Peyer's patch (tissue), 4 donors: ENCODE measurements at regions not wholly inside any gene's neighbourhood (a gene's known extent, or its start where the extent isn't known, plus 50 kb on each side); places are given as distances from the start of the nearest gene placed in this dataset.

ENCODE experiments used
- POLR2A ChIP-seq, 2 donors: fragments of 450-650 bp; IDR thresholded peaks; one replicate each; pipeline ENCODE4 v1.5.1; 2017; ENCODE audit warnings: antibody characterized with exemption in 2 of 2, mild to moderate bottlenecking in 2 of 2, moderate library complexity in 2 of 2
- TF ChIP-seq, protein P1 (sequence below), 6 experiments: fragments of 450-650 bp in 4 of 6; fragments of 200-600 bp in 2 of 6; sonication (generic) in 1 of 6; IDR thresholded peaks; one replicate each; pipeline ENCODE4 v1.5.1; 2017 to 2019; ENCODE audit warnings: antibody characterized with exemption in 6 of 6, mild to moderate bottlenecking in 3 of 6, moderate library complexity in 1 of 6

GRCh38 chr22:48015701-48016100 is 1253.3 kb downstream of the TBC1D22A start:
- TF ChIP-seq, protein P1, sequence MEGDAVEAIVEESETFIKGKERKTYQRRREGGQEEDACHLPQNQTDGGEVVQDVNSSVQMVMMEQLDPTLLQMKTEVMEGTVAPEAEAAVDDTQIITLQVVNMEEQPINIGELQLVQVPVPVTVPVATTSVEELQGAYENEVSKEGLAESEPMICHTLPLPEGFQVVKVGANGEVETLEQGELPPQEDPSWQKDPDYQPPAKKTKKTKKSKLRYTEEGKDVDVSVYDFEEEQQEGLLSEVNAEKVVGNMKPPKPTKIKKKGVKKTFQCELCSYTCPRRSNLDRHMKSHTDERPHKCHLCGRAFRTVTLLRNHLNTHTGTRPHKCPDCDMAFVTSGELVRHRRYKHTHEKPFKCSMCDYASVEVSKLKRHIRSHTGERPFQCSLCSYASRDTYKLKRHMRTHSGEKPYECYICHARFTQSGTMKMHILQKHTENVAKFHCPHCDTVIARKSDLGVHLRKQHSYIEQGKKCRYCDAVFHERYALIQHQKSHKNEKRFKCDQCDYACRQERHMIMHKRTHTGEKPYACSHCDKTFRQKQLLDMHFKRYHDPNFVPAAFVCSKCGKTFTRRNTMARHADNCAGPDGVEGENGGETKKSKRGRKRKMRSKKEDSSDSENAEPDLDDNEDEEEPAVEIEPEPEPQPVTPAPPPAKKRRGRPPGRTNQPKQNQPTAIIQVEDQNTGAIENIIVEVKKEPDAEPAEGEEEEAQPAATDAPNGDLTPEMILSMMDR (IDR thresholded peaks at IDR 0.05): no peak
- TF ChIP-seq POLR2A (IDR thresholded peaks at IDR 0.05): no peak
